AG04449 (cell line): ENCODE measurements at regions not wholly inside any gene's neighbourhood (a gene's known extent, or its start where the extent isn't known, plus 50 kb on each side); places are given as distances from the start of the nearest gene placed in this dataset.

Experiments used
- CTCF ChIA-PET: fragments of 350-600 bp; formaldehyde crosslinking; extraction: SDS; loops from one replicate; lab custom pipeline; 2021; ENCODE audit warnings: antibody characterized with exemption; lab: Yijun Ruan, JAX
- POLR2A ChIA-PET: fragments of 400-600, 350-600 bp; formaldehyde crosslinking; extraction: SDS; loops from one replicate; lab custom pipeline; 2020; ENCODE audit warnings: antibody characterized with exemption, inconsistent platforms; lab: Yijun Ruan, JAX
- DNase-seq: peaks from one replicate; pipeline ENCODE4 v3.0.0-alpha.2; 2010; ENCODE audit warnings: low read depth, low spot score
- H3K4me3 ChIP-seq: 2 replicates; pipeline ENCODE4 v1.5.1; 2011; ENCODE audit warnings: low read depth, mild to moderate bottlenecking, control low read depth, low read length
- TF ChIP-seq, protein P1 (sequence below): IDR thresholded peaks from one replicate; pipeline ENCODE4 v1.5.1; 2011; ENCODE audit warnings: mild to moderate bottlenecking, moderate library complexity, low read length, control low read depth, inconsistent platforms; ENCODE audit not compliant: insufficient read depth; ENCODE audit errors: missing control alignments

DNA sequence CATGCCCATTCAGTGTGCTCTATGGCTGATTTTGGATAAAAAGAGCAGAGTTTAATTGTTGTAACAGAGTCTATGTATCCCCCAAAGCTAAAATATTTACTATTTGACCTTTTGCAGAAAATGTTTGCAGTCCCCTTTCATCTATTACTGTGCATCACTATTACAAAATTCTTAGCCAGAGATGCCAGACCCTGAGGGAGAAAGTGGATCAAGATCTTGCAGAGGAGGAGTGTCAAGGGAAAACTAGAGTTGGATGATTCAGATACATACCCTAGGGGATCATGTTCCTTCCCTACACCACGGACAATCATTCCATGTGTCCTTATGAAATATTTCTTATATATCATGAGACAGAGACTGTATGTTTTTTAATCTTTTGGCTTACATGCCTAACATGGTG is 68.6 kb upstream of the TPRG1 start:
- no peak overlapping the region for H3K4me3 ChIP-seq
- TF ChIP-seq, protein P1, sequence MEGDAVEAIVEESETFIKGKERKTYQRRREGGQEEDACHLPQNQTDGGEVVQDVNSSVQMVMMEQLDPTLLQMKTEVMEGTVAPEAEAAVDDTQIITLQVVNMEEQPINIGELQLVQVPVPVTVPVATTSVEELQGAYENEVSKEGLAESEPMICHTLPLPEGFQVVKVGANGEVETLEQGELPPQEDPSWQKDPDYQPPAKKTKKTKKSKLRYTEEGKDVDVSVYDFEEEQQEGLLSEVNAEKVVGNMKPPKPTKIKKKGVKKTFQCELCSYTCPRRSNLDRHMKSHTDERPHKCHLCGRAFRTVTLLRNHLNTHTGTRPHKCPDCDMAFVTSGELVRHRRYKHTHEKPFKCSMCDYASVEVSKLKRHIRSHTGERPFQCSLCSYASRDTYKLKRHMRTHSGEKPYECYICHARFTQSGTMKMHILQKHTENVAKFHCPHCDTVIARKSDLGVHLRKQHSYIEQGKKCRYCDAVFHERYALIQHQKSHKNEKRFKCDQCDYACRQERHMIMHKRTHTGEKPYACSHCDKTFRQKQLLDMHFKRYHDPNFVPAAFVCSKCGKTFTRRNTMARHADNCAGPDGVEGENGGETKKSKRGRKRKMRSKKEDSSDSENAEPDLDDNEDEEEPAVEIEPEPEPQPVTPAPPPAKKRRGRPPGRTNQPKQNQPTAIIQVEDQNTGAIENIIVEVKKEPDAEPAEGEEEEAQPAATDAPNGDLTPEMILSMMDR = no peak
- ChIA-PET POLR2A (no interaction called here), CTCF (no interaction called here)
- no peak for DNase-seq

DNA sequence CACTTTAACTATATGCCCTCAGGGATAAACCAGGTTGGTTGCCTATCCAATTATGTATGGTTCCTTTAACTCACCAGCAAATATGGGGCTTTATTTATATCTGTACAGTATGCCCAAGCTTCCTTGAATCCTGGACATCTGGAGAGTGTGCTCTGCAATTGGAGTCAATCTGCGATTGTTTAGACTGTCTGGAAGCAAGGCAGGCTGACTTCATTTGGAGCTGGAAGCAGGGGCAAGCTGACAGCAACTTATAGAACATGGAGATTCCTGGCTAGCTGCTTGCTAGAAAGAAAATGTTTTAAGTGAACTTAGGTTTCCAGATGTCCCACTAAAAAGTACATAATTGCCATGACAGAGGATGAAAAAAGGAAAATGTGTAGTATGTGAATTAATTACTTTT is 63.7 kb upstream of the TPRG1 start:
- peak; percentile 26 for DNase-seq
- TF ChIP-seq, protein P1 = no peak
- ChIA-PET POLR2A (no interaction called here), CTCF (interaction anchor here (1.0 kb wide), 1 partner anchor 24 kb away, joined by 3 read pairs; no protein-coding TSS in a partner anchor)
- no peak overlapping the region for H3K4me3 ChIP-seq

DNA sequence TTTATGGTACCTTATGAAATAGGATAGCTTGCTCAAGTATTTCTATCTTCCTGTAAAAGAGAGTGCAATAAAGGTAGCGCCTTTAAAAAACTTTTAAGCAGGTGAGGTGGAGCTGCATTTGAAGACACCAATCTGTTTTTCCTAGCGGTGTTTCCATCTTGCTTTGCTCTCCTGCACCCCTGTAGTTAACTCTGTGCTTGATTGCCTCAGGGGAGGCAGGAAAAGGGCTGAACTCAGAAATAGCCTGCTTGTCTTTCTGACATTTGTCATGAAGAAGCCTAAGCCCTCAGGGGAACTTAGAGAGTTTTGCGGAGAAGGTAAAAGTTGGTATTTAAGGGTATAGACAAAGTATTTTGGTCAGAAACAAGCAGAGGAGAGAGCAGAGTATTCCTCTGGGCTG is 63.0 kb upstream of the TPRG1 start:
- CTCF ChIA-PET = interaction anchor here (1.0 kb wide), 1 partner anchor 24 kb away, joined by 3 read pairs; no protein-coding TSS in a partner anchor
- H3K4me3 ChIP-seq = no peak overlapping the region
- POLR2A ChIA-PET = no interaction called here
- TF ChIP-seq, protein P1 = no peak
- DNase-seq = no peak

DNA sequence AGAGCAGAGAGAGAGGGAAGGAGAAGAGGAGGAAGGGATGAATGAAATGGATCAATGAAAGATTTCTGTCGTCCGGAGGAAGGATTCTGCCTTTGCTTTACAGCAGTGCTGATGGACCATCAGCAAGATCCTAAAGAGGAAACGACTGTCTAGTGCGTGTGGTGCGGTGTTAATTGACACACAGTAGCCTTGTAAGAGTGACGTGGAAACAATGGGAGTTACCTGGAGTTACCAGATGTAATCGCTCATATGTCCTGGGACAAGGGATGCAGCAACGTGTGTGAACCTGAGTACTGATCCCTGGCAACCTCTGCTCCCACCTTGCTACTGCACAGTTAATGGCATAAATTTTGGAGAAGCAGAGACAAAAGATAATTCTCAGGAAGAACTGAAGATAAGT is 62.6 kb upstream of the TPRG1 start:
- H3K4me3 ChIP-seq = no peak overlapping the region
- POLR2A ChIA-PET = no interaction called here
- TF ChIP-seq, protein P1 = no peak
- no peak for DNase-seq
- CTCF ChIA-PET = interaction anchor here (1.0 kb wide), 1 partner anchor 23 kb away, joined by 3 read pairs; no protein-coding TSS in a partner anchor

DNA sequence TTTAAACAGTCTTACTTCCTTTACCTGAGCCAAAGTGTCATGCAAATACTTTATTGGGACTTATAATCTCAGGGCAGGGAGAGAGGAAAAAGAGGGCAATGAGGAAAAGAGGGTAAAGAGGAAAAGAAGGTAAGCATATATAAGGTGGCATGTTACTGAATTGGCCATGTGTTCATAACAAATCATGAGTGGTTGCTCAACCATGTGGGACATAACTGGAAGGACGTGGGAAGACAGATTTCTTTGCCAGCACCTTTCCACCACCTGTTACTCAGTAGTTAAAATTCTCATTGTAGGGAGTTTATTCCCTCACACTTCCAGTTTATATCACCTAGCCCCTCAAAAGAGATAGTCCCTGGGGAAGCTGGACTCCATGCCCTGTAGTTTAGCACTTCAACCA is 54.7 kb upstream of the TPRG1 start:
- CTCF ChIA-PET = no interaction called here
- no peak for DNase-seq
- TF ChIP-seq, protein P1 = no peak
- POLR2A ChIA-PET = no interaction called here
- no peak overlapping the region for H3K4me3 ChIP-seq

DNA sequence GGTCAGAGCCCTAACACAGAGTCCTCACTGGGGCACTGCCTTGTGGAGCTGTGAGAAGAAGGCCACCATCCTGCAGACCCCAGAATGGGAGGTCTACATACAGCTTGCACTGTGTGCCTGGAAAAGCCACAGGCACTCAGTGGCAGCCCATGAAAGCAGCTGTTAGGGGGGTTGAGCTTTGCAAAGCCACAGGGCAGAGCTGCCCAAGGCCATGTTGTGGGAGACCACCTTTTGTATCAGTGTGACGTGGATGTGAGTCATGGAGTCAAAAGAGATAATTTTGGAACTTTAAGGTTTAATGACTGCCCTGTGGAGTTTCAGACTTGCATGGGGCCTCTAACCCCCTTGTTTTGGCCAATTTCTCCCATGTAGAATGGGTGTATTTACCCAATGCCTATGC is 52.9 kb upstream of the TPRG1 start:
- no peak overlapping the region for H3K4me3 ChIP-seq
- ChIA-PET POLR2A (no interaction called here), CTCF (no interaction called here)
- no peak for DNase-seq
- TF ChIP-seq, protein P1 = no peak
